HCT116 (cell line): ENCODE measurements at regions not wholly inside any gene's neighbourhood (a gene's known extent, or its start where the extent isn't known, plus 50 kb on each side); places are given as distances from the start of the nearest gene placed in this dataset.

Source experiments
- ATAC-seq: fragments of 200-7000 bp; cut with Tn5 transposase; 2 replicates; pipeline ENCODE4 v1.9.1; 2020; ENCODE audit warnings: mild to moderate bottlenecking, moderate library complexity
- BruUV-seq: library from RNA; stranded (reverse); fragments of 400-500 nt; replicated peaks from 2 replicates; lab custom pipeline; 2021; lab: Mats Ljungman, UMichigan
- CTCF ChIA-PET: fragments of 300-600 bp; sonication (Branson Sonifier 250); formaldehyde crosslinking; loops from one replicate; lab custom pipeline; 2021; ENCODE audit warnings: antibody characterized with exemption; lab: Charles Lee
- POLR2A ChIA-PET: fragments of 300-600, 350-600 bp; sonication (Branson Sonifier 250); formaldehyde crosslinking; loops from one replicate; lab custom pipeline; 2021; ENCODE audit warnings: antibody characterized with exemption; lab: Charles Lee
- RAD21 ChIA-PET, 2 experiments: fragments of 300-600 bp; sonication (Branson Sonifier 250); formaldehyde crosslinking; loops; one replicate each; lab custom pipeline; 2023; ENCODE audit warnings: low total read pairs in 2 of 2; ENCODE audit not compliant: uncharacterized antibody in 2 of 2, unreplicated experiment in 2 of 2, low non-redundant PET in 1 of 2; lab: Charles Lee
- DNase-seq: peaks from one replicate; pipeline ENCODE4 v3.0.0-alpha.2; 2010; ENCODE audit warnings: low read depth, low spot score
- H2AFZ ChIP-seq: fragments of 200-600 bp; shearing (Covaris generic), sonication (generic); 2 replicates; pipeline ENCODE4 v1.6.1; 2017; ENCODE audit warnings: low read depth, mixed run types, mixed read lengths, antibody characterized with exemption, low read length; ENCODE audit not compliant: poor library complexity, severe bottlenecking
- H3K27ac ChIP-seq: 2 replicates; pipeline ENCODE4 v1.5.1; 2012; ENCODE audit warnings: low read depth, low read length
- H3K27me3 ChIP-seq: fragments of 200-600 bp; sonication (generic); 2 replicates; pipeline ENCODE4 v1.6.1; 2016; ENCODE audit warnings: mixed run types, low read length, mixed read lengths; ENCODE audit not compliant: insufficient read depth
- H3K36me3 ChIP-seq, 2 experiments: fragments of 200-500 bp in 1 of 2; fragments of 200-600 bp in 1 of 2; sonication (Bioruptor generic) in 1 of 2; sonication (generic) in 1 of 2; 2 replicates each; pipeline versions ENCODE4 v1.5.1 to v1.6.1; 2014 to 2016; ENCODE audit warnings: low read length in 2 of 2, inconsistent platforms in 1 of 2, mixed read lengths in 1 of 2, mixed run types in 1 of 2; ENCODE audit not compliant: insufficient read depth in 2 of 2, control insufficient read depth in 1 of 2
- H3K4me1 ChIP-seq, 2 experiments: fragments of 200-600 bp in 1 of 2; sonication (generic) in 1 of 2; 2 replicates each; pipeline versions ENCODE4 v1.5.1 to v1.6.1; 2012 to 2017; ENCODE audit warnings: low read length in 2 of 2, inconsistent platforms in 1 of 2, mild to moderate bottlenecking in 1 of 2, mixed read lengths in 1 of 2, mixed run types in 1 of 2, moderate library complexity in 1 of 2; ENCODE audit not compliant: insufficient read depth in 2 of 2, control insufficient read depth in 1 of 2
- H3K4me2 ChIP-seq: fragments of 200-600 bp; sonication (generic); 2 replicates; pipeline ENCODE4 v1.6.1; 2017; ENCODE audit warnings: mixed run types, low read length, mixed read lengths
- H3K4me3 ChIP-seq, 2 experiments: fragments of 200-600 bp in 1 of 2; sonication (generic) in 1 of 2; replicated peaks in 1 of 2; 2 replicates each; pipeline ENCODE4 v1.5.1; 2011 to 2016; ENCODE audit warnings: low read length in 2 of 2, control low read depth in 1 of 2, low read depth in 1 of 2, mild to moderate bottlenecking in 1 of 2, mixed read lengths in 1 of 2, mixed run types in 1 of 2
- H3K79me2 ChIP-seq: fragments of 200-600 bp; sonication (generic); 2 replicates; pipeline ENCODE4 v1.6.1; 2017; ENCODE audit warnings: mild to moderate bottlenecking, mixed run types, low read length, moderate library complexity, mixed read lengths; ENCODE audit not compliant: insufficient read depth
- H3K9ac ChIP-seq: fragments of 200-600 bp; sonication (generic); 2 replicates; pipeline ENCODE4 v1.6.1; 2016; ENCODE audit warnings: low read length, mixed read lengths
- H3K9me2 ChIP-seq: fragments of 200-600 bp; sonication (generic), shearing (Covaris generic); 2 replicates; pipeline ENCODE4 v1.6.1; 2017; ENCODE audit warnings: mixed run types, mild to moderate bottlenecking, moderate library complexity; ENCODE audit not compliant: insufficient read depth
- H3K9me3 ChIP-seq, 2 experiments: fragments of 200-500 bp in 1 of 2; fragments of 200-600 bp in 1 of 2; sonication (Bioruptor generic) in 1 of 2; sonication (generic) in 1 of 2; 2 replicates each; pipeline ENCODE4 v1.6.1; 2014 to 2017; ENCODE audit warnings: low read length in 2 of 2, mixed read lengths in 2 of 2, inconsistent platforms in 1 of 2, low read depth in 1 of 2, mild to moderate bottlenecking in 1 of 2, mixed run types in 1 of 2, moderate library complexity in 1 of 2; ENCODE audit not compliant: control insufficient read depth in 1 of 2, insufficient read depth in 1 of 2
- H4K20me1 ChIP-seq: fragments of 200-600 bp; sonication (generic), shearing (Covaris generic); 2 replicates; pipeline ENCODE4 v1.6.1; 2017; ENCODE audit warnings: mixed run types, mild to moderate bottlenecking, moderate library complexity; ENCODE audit not compliant: insufficient read depth
- ATF3 ChIP-seq: IDR thresholded peaks from 2 replicates; pipeline ENCODE4 v1.6.1; 2012
- CTCF ChIP-seq, 3 experiments: fragments of 200-600 bp in 1 of 3; sonication (generic) in 1 of 3; IDR thresholded peaks in 2 of 3; conservative IDR thresholded peaks in 1 of 3; 2 replicates each; pipeline ENCODE4 v1.5.1; 2012 to 2017; ENCODE audit warnings: low read depth in 2 of 3, low read length in 2 of 3, antibody characterized with exemption in 1 of 3, borderline replicate concordance in 1 of 3, control low read depth in 1 of 3, mild to moderate bottlenecking in 1 of 3, mixed read lengths in 1 of 3, mixed run types in 1 of 3, moderate library complexity in 1 of 3; ENCODE audit not compliant: insufficient read depth in 1 of 3
- EGR1 ChIP-seq: IDR thresholded peaks from 2 replicates; pipeline ENCODE4 v1.6.1; 2012; ENCODE audit warnings: low read depth
- FOSL1 ChIP-seq: IDR thresholded peaks from 2 replicates; pipeline ENCODE4 v1.6.1; 2012; ENCODE audit warnings: low read depth
- POLR2A ChIP-seq: IDR thresholded peaks from 2 replicates; pipeline ENCODE4 v1.7.0; 2011; ENCODE audit warnings: borderline replicate concordance; ENCODE audit not compliant: insufficient read depth, insufficient read length; ENCODE audit errors: extremely low read depth
- REST ChIP-seq: IDR thresholded peaks from 2 replicates; pipeline ENCODE4 v1.6.1; 2012; ENCODE audit warnings: low read depth
- SP1 ChIP-seq: IDR thresholded peaks from 2 replicates; pipeline ENCODE4 v1.6.1; 2012; ENCODE audit warnings: low read depth
- SRF ChIP-seq: IDR thresholded peaks from 2 replicates; pipeline ENCODE4 v1.6.1; 2012; ENCODE audit warnings: low read depth
- YY1 ChIP-seq: IDR thresholded peaks from 2 replicates; pipeline ENCODE4 v1.6.1; 2011; ENCODE audit warnings: low read length, low read depth, moderate library complexity, mild to moderate bottlenecking; ENCODE audit not compliant: insufficient replicate concordance; ENCODE audit errors: extremely low read depth
- intact Hi-C: fragments of 100-400 bp; cut with micrococcal nuclease; formaldehyde crosslinking; loops from 2 replicates; pipeline ENCODE4 v1.10.0; 2022

GRCh38 chr1:101410048-101410878 is 173.4 kb downstream of the S1PR1 start:
- Histone ChIP-seq H2AFZ (no peak overlapping the region), H3K27ac (no peak overlapping the region), H4K20me1 (no peaks in the 10 kb centered on the region), H3K4me1 (no peaks in the 10 kb centered on the region), H3K9me3 (no peaks in the 10 kb centered on the region), H3K4me2 (no peak overlapping the region), H3K36me3 (no peaks in the 10 kb centered on the region), H3K9ac (no peak overlapping the region), H3K9me2 (no peaks in the 10 kb centered on the region), H3K27me3 (no peaks in the 10 kb centered on the region), H3K79me2 (no peaks in the 10 kb centered on the region), H3K4me3 (no peak overlapping the region)
- DNase-seq (no peak), ATAC-seq (no peak)
- intact Hi-C loops = no loop called here
- ChIA-PET POLR2A (interaction anchor here (1.0 kb wide), 1 partner anchor 101 kb away, joined by 3 read pairs; no protein-coding TSS in a partner anchor), CTCF (no interaction called here), RAD21 (no interaction called here)
- no TSS peak for BruUV-seq
- TF ChIP-seq EGR1 (no peak), POLR2A (no peak), CTCF (IDR thresholded peaks at IDR 0.05 in 2 of 3, conservative IDR thresholded peaks at IDR 0.05 in 1 of 3; ENCODE audit: borderline replicate concordance in 1 of 3, insufficient read depth in 1 of 3, low read depth in 2 of 3, low read length in 2 of 3) (no peak)
- TF ChIP-seq, all 23 proteins: peak for 0

- no peak for DNase-seq
- Histone ChIP-seq H4K20me1 (no peaks in the 10 kb centered on the region), H2AFZ (no peak overlapping the region), H3K4me3 (no peak overlapping the region), H3K27me3 (no peaks in the 10 kb centered on the region), H3K27ac (no peak overlapping the region), H3K4me1 (no peaks in the 10 kb centered on the region), H3K9ac (no peak overlapping the region), H3K9me2 (no peaks in the 10 kb centered on the region), H3K79me2 (no peaks in the 10 kb centered on the region), H3K36me3 (no peaks in the 10 kb centered on the region), H3K9me3 (no peaks in the 10 kb centered on the region), H3K4me2 (no peak overlapping the region)
- ChIA-PET RAD21 (no interaction called here), CTCF (no interaction called here), POLR2A (no interaction called here)
- intact Hi-C loops = no loop called here
- no peak for ATAC-seq
- no TSS peak for BruUV-seq
- TF ChIP-seq FOSL1 (no peak), SP1 (no peak), POLR2A (no peak), ATF3 (no peak), YY1 (no peak), REST (no peak), SRF (no peak), CTCF (IDR thresholded peaks at IDR 0.05 in 2 of 3, conservative IDR thresholded peaks at IDR 0.05 in 1 of 3; ENCODE audit: borderline replicate concordance in 1 of 3, insufficient read depth in 1 of 3, low read depth in 2 of 3, low read length in 2 of 3) (no peak)
These were observed 183.6 kb downstream of the S1PR1 start for GRCh38 chr1:101420406-101420805.
